ENCODE measurements at regions not wholly inside any gene's neighbourhood (a gene's known extent, or its start where the extent isn't known, plus 50 kb on each side); places are given as distances from the start of the nearest gene placed in this dataset.

GRCh38 chr2:64348386-64349130 lies 105.4 kb upstream of the LGALSL start:
- WGBS, result 91% methylated on average over 5 of the region's 6 CpGs
- Histone ChIP-seq H3K9ac (ENCODE audit: low read depth, low read length) (no peak overlapping the region), H3K4me3 (ENCODE audit: low read length) (no peak overlapping the region), H3K36me3 (ENCODE audit: insufficient read depth, low read length) (no peaks in the 10 kb centered on the region), H3K27ac (ENCODE audit: low read depth, low read length) (no peak overlapping the region), H3K27me3 (ENCODE audit: insufficient read depth, low read length) (no peaks in the 10 kb centered on the region), H3K4me1 (ENCODE audit: insufficient read depth, low read length) (peaks cover 4% of the 10 kb centered on the region; the same call in 1 of the 2 replicates), H3K9me3 (ENCODE audit: insufficient read depth, low read depth, low read length) (no peaks in the 10 kb centered on the region)

- peaks cover 4% of the 10 kb centered on the region; the same call in 1 of the 2 replicates for H3K4me1 ChIP-seq (ENCODE audit: insufficient read depth, low read length)
- H3K27ac ChIP-seq (ENCODE audit: low read depth, low read length), result no peak overlapping the region
- H3K9me3 ChIP-seq (ENCODE audit: insufficient read depth, low read depth, low read length), result no peaks in the 10 kb centered on the region
- H3K36me3 ChIP-seq (ENCODE audit: insufficient read depth, low read length), result no peaks in the 10 kb centered on the region
- H3K27me3 ChIP-seq (ENCODE audit: insufficient read depth, low read length), result no peaks in the 10 kb centered on the region
- no peak overlapping the region for H3K4me3 ChIP-seq (ENCODE audit: low read length)
- H3K9ac ChIP-seq (ENCODE audit: low read depth, low read length), result no peak overlapping the region
- 94% methylated on average over 2 of the region's 2 CpGs for WGBS
Observed at GRCh38 chr2:64349131-64349530, 104.8 kb upstream of the LGALSL start.

DNA sequence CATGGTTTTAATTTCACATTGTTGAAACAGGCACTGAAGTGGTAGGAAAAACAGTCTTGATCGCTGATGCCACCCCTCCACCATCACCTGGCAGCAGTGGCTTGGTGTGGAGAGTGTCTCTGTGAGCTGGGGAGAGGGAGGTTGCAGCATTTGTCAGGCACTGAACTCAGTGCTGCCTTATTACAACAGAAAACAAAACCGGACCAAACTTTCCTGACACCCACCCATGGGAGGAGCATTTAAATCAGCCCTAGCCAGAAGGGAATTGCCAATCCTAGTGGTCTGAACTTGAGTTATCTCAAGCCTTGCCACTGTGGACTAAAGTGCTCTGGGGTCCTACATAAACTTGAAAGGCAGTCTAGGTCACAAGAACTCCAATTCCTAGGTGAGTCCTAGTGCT lies 103.0 kb upstream of the LGALSL start:
- Histone ChIP-seq H3K9ac (ENCODE audit: low read depth, low read length) (no peak overlapping the region), H3K27me3 (ENCODE audit: insufficient read depth, low read length) (no peaks in the 10 kb centered on the region), H3K4me3 (ENCODE audit: low read length) (no peak overlapping the region), H3K9me3 (ENCODE audit: insufficient read depth, low read depth, low read length) (no peaks in the 10 kb centered on the region), H3K27ac (ENCODE audit: low read depth, low read length) (no peak overlapping the region), H3K36me3 (ENCODE audit: insufficient read depth, low read length) (no peaks in the 10 kb centered on the region), H3K4me1 (ENCODE audit: insufficient read depth, low read length) (no peaks in the 10 kb centered on the region)
- 87% methylated on average over 2 of the region's 2 CpGs for WGBS

DNA sequence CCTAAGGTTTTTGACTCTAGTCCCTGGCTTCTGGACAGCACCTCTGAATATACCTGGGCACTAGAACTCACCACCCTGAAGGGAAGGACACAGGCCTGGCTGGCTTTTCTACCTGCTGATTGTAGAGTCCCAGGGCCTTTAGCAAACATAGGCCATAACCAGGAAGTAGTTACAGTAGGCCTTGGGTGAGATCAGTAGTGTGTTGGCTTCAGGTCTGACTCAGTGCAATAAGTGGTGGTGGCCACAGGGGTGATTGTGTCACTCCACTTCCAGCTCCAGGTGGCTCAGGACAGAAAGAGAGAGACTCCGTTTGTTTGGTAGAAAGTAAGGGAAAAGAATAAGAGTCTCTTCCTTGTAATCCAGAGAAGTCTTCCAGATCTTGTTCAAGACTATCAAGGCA lies 101.7 kb upstream of the LGALSL start:
- no peaks in the 10 kb centered on the region for H3K36me3 ChIP-seq (ENCODE audit: insufficient read depth, low read length)
- no peaks in the 10 kb centered on the region for H3K9me3 ChIP-seq (ENCODE audit: insufficient read depth, low read depth, low read length)
- no peaks in the 10 kb centered on the region for H3K4me1 ChIP-seq (ENCODE audit: insufficient read depth, low read length)
- H3K4me3 ChIP-seq (ENCODE audit: low read length), result no peak overlapping the region
- H3K9ac ChIP-seq (ENCODE audit: low read depth, low read length), result no peak overlapping the region
- no peak overlapping the region for H3K27ac ChIP-seq (ENCODE audit: low read depth, low read length)
- WGBS, result 92% methylated on average over 1 of the region's 1 CpG
- no peaks in the 10 kb centered on the region for H3K27me3 ChIP-seq (ENCODE audit: insufficient read depth, low read length)

- Histone ChIP-seq H3K36me3 (ENCODE audit: insufficient read depth, low read length) (no peaks in the 10 kb centered on the region), H3K4me3 (ENCODE audit: low read length) (no peak overlapping the region), H3K9ac (ENCODE audit: low read depth, low read length) (no peak overlapping the region), H3K4me1 (ENCODE audit: insufficient read depth, low read length) (peaks cover 7% of the 10 kb centered on the region), H3K27me3 (ENCODE audit: insufficient read depth, low read length) (no peaks in the 10 kb centered on the region), H3K9me3 (ENCODE audit: insufficient read depth, low read depth, low read length) (no peaks in the 10 kb centered on the region), H3K27ac (ENCODE audit: low read depth, low read length) (no peak overlapping the region)
- WGBS, result 90% methylated on average over 11 of the region's 11 CpGs
Observed at GRCh38 chr2:64354857-64355680, 98.9 kb upstream of the LGALSL start.

DNA sequence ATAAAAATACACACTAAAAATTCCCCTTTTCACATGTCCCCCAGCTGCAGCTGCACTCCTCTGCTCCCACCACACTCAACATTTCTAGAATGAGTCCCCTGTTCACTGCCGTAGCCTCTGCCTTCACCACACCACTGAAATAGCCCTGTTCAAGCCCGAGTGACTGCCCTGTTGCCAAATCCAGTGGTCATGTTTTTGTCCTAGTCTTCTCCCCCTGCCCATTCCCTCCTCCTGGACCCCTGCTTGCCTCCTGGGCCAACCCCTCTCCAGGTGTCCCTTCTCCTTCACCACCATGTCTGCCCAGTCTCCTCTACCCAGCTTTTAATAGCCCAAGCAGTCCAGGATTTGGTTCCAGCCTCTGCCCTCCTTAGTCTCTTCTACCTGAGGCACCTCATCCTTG lies 97.1 kb upstream of the LGALSL start:
- no peaks in the 10 kb centered on the region for H3K36me3 ChIP-seq (ENCODE audit: insufficient read depth, low read length)

GRCh38 chr2:64359171-64359891 lies 94.6 kb upstream of the LGALSL start:
- WGBS, result 69% methylated on average over 4 of the region's 4 CpGs
- Histone ChIP-seq H3K9me3 (ENCODE audit: insufficient read depth, low read depth, low read length) (no peaks in the 10 kb centered on the region), H3K9ac (ENCODE audit: low read depth, low read length) (no peak overlapping the region), H3K4me1 (ENCODE audit: insufficient read depth, low read length) (peaks cover 10% of the 10 kb centered on the region), H3K4me3 (ENCODE audit: low read length) (no peak overlapping the region), H3K27me3 (ENCODE audit: insufficient read depth, low read length) (no peaks in the 10 kb centered on the region), H3K36me3 (ENCODE audit: insufficient read depth, low read length) (no peaks in the 10 kb centered on the region), H3K27ac (ENCODE audit: low read depth, low read length) (no peak overlapping the region)

More for the DNA sequence above, 97.1 kb upstream of the LGALSL start:
- H3K9me3 ChIP-seq (ENCODE audit: insufficient read depth, low read depth, low read length), result no peaks in the 10 kb centered on the region
- WGBS, result 87% methylated on average over 2 of the region's 2 CpGs
- no peak overlapping the region for H3K4me3 ChIP-seq (ENCODE audit: low read length)
- H3K9ac ChIP-seq (ENCODE audit: low read depth, low read length), result no peak overlapping the region
- no peak overlapping the region for H3K27ac ChIP-seq (ENCODE audit: low read depth, low read length)
- H3K27me3 ChIP-seq (ENCODE audit: insufficient read depth, low read length), result no peaks in the 10 kb centered on the region
- peaks cover 10% of the 10 kb centered on the region for H3K4me1 ChIP-seq (ENCODE audit: insufficient read depth, low read length)

GRCh38 chr2:64359892-64360657 lies 93.9 kb upstream of the LGALSL start:
- no peak overlapping the region for H3K27ac ChIP-seq (ENCODE audit: low read depth, low read length)
- no peaks in the 10 kb centered on the region for H3K9me3 ChIP-seq (ENCODE audit: insufficient read depth, low read depth, low read length)
- H3K36me3 ChIP-seq (ENCODE audit: insufficient read depth, low read length), result no peaks in the 10 kb centered on the region
- H3K9ac ChIP-seq (ENCODE audit: low read depth, low read length), result no peak overlapping the region
- peaks cover 10% of the 10 kb centered on the region for H3K4me1 ChIP-seq (ENCODE audit: insufficient read depth, low read length)
- H3K27me3 ChIP-seq (ENCODE audit: insufficient read depth, low read length), result no peaks in the 10 kb centered on the region
- WGBS, result 61% methylated on average over 11 of the region's 11 CpGs
- no peak overlapping the region for H3K4me3 ChIP-seq (ENCODE audit: low read length)

- Histone ChIP-seq H3K27me3 (ENCODE audit: insufficient read depth, low read length) (no peaks in the 10 kb centered on the region), H3K9ac (ENCODE audit: low read depth, low read length) (no peak overlapping the region), H3K9me3 (ENCODE audit: insufficient read depth, low read depth, low read length) (no peaks in the 10 kb centered on the region), H3K4me1 (ENCODE audit: insufficient read depth, low read length) (peaks cover 10% of the 10 kb centered on the region), H3K36me3 (ENCODE audit: insufficient read depth, low read length) (no peaks in the 10 kb centered on the region), H3K4me3 (ENCODE audit: low read length) (no peak overlapping the region), H3K27ac (ENCODE audit: low read depth, low read length) (no peak overlapping the region)
- 91% methylated on average over 12 of the region's 12 CpGs for WGBS
Observed at GRCh38 chr2:64361151-64361938, 92.6 kb upstream of the LGALSL start.

GRCh38 chr2:64362562-64363026 lies 91.4 kb upstream of the LGALSL start:
- no peak overlapping the region for H3K27ac ChIP-seq (ENCODE audit: low read depth, low read length)
- H3K4me1 ChIP-seq (ENCODE audit: insufficient read depth, low read length), result peaks cover 11% of the 10 kb centered on the region

More at GRCh38 chr2:64362562-64363026, 91.4 kb upstream of the LGALSL start:
- no peaks in the 10 kb centered on the region for H3K9me3 ChIP-seq (ENCODE audit: insufficient read depth, low read depth, low read length)
- H3K9ac ChIP-seq (ENCODE audit: low read depth, low read length), result no peak overlapping the region
- H3K27me3 ChIP-seq (ENCODE audit: insufficient read depth, low read length), result no peaks in the 10 kb centered on the region
- H3K36me3 ChIP-seq (ENCODE audit: insufficient read depth, low read length), result no peaks in the 10 kb centered on the region
- no peak overlapping the region for H3K4me3 ChIP-seq (ENCODE audit: low read length)
- 85% methylated on average over 4 of the region's 4 CpGs for WGBS

All from HUES64 (cell line).